HUES6 (cell line): ENCODE measurements at regions not wholly inside any gene's neighbourhood (a gene's known extent, or its start where the extent isn't known, plus 50 kb on each side); places are given as distances from the start of the nearest gene placed in this dataset.
"Not testable (repeated sequence)": the region's sequence is repeated elsewhere in the genome, so short reads cannot be mapped to it uniquely, and the experiment has no call there.

Experiments
- H3K27ac ChIP-seq: 2 replicates; pipeline ENCODE4 v1.7.0; 2013; ENCODE audit warnings: low read depth, mild to moderate bottlenecking, low read length, inconsistent platforms
- H3K27me3 ChIP-seq: 2 replicates; pipeline ENCODE4 v1.6.1; 2013; ENCODE audit warnings: low read length; ENCODE audit not compliant: control insufficient read depth, insufficient read depth
- H3K36me3 ChIP-seq: 2 replicates; pipeline ENCODE4 v1.6.1; 2013; ENCODE audit warnings: low read length; ENCODE audit not compliant: control insufficient read depth, insufficient read depth
- H3K4me1 ChIP-seq: 2 replicates; pipeline ENCODE4 v1.6.1; 2013; ENCODE audit warnings: low read length; ENCODE audit not compliant: control insufficient read depth, insufficient read depth
- H3K4me3 ChIP-seq: 2 replicates; pipeline ENCODE4 v1.5.1; 2013; ENCODE audit warnings: low read depth, low read length
- H3K9ac ChIP-seq: one replicate; pipeline ENCODE4 v1.6.1; 2013; ENCODE audit warnings: mild to moderate bottlenecking, low read length
- H3K9me3 ChIP-seq: 2 replicates; pipeline ENCODE4 v1.6.1; 2013; ENCODE audit warnings: low read depth, low read length; ENCODE audit not compliant: control insufficient read depth, insufficient read depth

GRCh38 chr2:94737736-94738342 lies 133.4 kb upstream of the TEKT4 start:
- H3K27me3 ChIP-seq, H3K27ac ChIP-seq, H3K36me3 ChIP-seq, H3K4me1 ChIP-seq, H3K9ac ChIP-seq, H3K9me3 ChIP-seq, H3K4me3 ChIP-seq: not testable (repeated sequence)

GRCh38 chr2:94753466-94753998 lies 117.7 kb upstream of the TEKT4 start:
- H3K27ac ChIP-seq: no peak overlapping the region
- H3K4me1 ChIP-seq: no peaks in the 10 kb centered on the region
- H3K9me3 ChIP-seq: peaks cover 41% of the 10 kb centered on the region; the same call in 1 of the 2 replicates
- H3K27me3 ChIP-seq: peaks cover 19% of the 10 kb centered on the region; the same call in 1 of the 2 replicates
- H3K36me3 ChIP-seq: no peaks in the 10 kb centered on the region
- no peak overlapping the region for H3K4me3 ChIP-seq
- H3K9ac ChIP-seq: no peak overlapping the region

- H3K4me1 ChIP-seq: no peaks in the 10 kb centered on the region
- no peak overlapping the region for H3K27ac ChIP-seq
- no peak overlapping the region for H3K4me3 ChIP-seq
- H3K27me3 ChIP-seq: peaks cover 11% of the 10 kb centered on the region; the same call in 1 of the 2 replicates
- H3K36me3 ChIP-seq: no peaks in the 10 kb centered on the region
- no peak overlapping the region for H3K9ac ChIP-seq
- peaks cover 75% of the 10 kb centered on the region; the same call in 1 of the 2 replicates for H3K9me3 ChIP-seq
These were observed 112.7 kb upstream of the TEKT4 start for GRCh38 chr2:94758546-94758945.

GRCh38 chr2:94759211-94759610 lies 112.0 kb upstream of the TEKT4 start:
- H3K36me3 ChIP-seq: no peaks in the 10 kb centered on the region
- H3K9ac ChIP-seq: no peak overlapping the region
- H3K27me3 ChIP-seq: peaks cover 11% of the 10 kb centered on the region; the same call in 1 of the 2 replicates
- no peak overlapping the region for H3K4me3 ChIP-seq
- H3K27ac ChIP-seq: no peak overlapping the region
- H3K4me1 ChIP-seq: no peaks in the 10 kb centered on the region
- peaks cover 76% of the 10 kb centered on the region; the same call in 1 of the 2 replicates for H3K9me3 ChIP-seq

GRCh38 chr2:94762600-94762999 lies 108.6 kb upstream of the TEKT4 start:
- Histone ChIP-seq H3K27me3 (peaks cover 7% of the 10 kb centered on the region; the same call in 1 of the 2 replicates), H3K36me3 (no peaks in the 10 kb centered on the region), H3K4me1 (no peaks in the 10 kb centered on the region), H3K9ac (no peak overlapping the region), H3K9me3 (peaks cover 65% of the 10 kb centered on the region; the same call in 1 of the 2 replicates), H3K27ac (no peak overlapping the region), H3K4me3 (no peak overlapping the region)

GRCh38 chr2:94763318-94763717 lies 107.9 kb upstream of the TEKT4 start:
- peaks cover 60% of the 10 kb centered on the region; the same call in 1 of the 2 replicates for H3K9me3 ChIP-seq
- H3K9ac ChIP-seq: no peak overlapping the region
- H3K4me3 ChIP-seq: no peak overlapping the region
- H3K27ac ChIP-seq: no peak overlapping the region
- H3K27me3 ChIP-seq: peaks cover 8% of the 10 kb centered on the region; the same call in 1 of the 2 replicates
- no peaks in the 10 kb centered on the region for H3K36me3 ChIP-seq
- no peaks in the 10 kb centered on the region for H3K4me1 ChIP-seq

GRCh38 chr2:94764331-94764730 lies 106.9 kb upstream of the TEKT4 start:
- not testable (repeated sequence) for H3K4me1 ChIP-seq, H3K36me3 ChIP-seq, H3K4me3 ChIP-seq, H3K27ac ChIP-seq, H3K27me3 ChIP-seq, H3K9ac ChIP-seq
- H3K9me3 ChIP-seq: peaks cover 59% of the 10 kb centered on the region; the same call in 1 of the 2 replicates

GRCh38 chr2:94767336-94767735 lies 103.9 kb upstream of the TEKT4 start:
- Histone ChIP-seq H3K27ac (no peak overlapping the region), H3K27me3 (peaks cover 10% of the 10 kb centered on the region; the same call in 1 of the 2 replicates), H3K4me3 (no peak overlapping the region), H3K9me3 (peaks cover 49% of the 10 kb centered on the region; the same call in 1 of the 2 replicates), H3K9ac (no peak overlapping the region), H3K4me1 (no peaks in the 10 kb centered on the region), H3K36me3 (no peaks in the 10 kb centered on the region)

GRCh38 chr2:94769733-94770132 lies 101.5 kb upstream of the TEKT4 start:
- Histone ChIP-seq H3K9ac (no peak overlapping the region), H3K27ac (no peak overlapping the region), H3K4me3 (no peak overlapping the region), H3K27me3 (peaks cover 10% of the 10 kb centered on the region; the same call in 1 of the 2 replicates), H3K36me3 (no peaks in the 10 kb centered on the region), H3K4me1 (no peaks in the 10 kb centered on the region), H3K9me3 (peaks cover 39% of the 10 kb centered on the region; the same call in 1 of the 2 replicates)

GRCh38 chr2:94774851-94775250 lies 96.4 kb upstream of the TEKT4 start:
- Histone ChIP-seq H3K36me3 (no peaks in the 10 kb centered on the region), H3K4me1 (no peaks in the 10 kb centered on the region), H3K27me3 (peaks cover 2% of the 10 kb centered on the region; the same call in 1 of the 2 replicates), H3K4me3 (no peak overlapping the region), H3K9me3 (peaks cover 35% of the 10 kb centered on the region; the same call in 1 of the 2 replicates), H3K9ac (no peak overlapping the region), H3K27ac (no peak overlapping the region)

- Histone ChIP-seq H3K36me3 (no peaks in the 10 kb centered on the region), H3K27ac (no peak overlapping the region), H3K9ac (no peak overlapping the region), H3K9me3 (peaks cover 33% of the 10 kb centered on the region; the same call in 1 of the 2 replicates), H3K4me3 (no peak overlapping the region), H3K4me1 (no peaks in the 10 kb centered on the region), H3K27me3 (no peaks in the 10 kb centered on the region; the same call in 1 of the 2 replicates)
These were observed 95.2 kb upstream of the TEKT4 start for GRCh38 chr2:94776036-94776435.
